ENCODE measurements at regions not wholly inside any gene's neighbourhood (a gene's known extent, or its start where the extent isn't known, plus 50 kb on each side); places are given as distances from the start of the nearest gene placed in this dataset.

GRCh38 chr6:28736121-28736520 is 187.7 kb downstream of the TRIM27 start:
- Mint-ChIP-seq H3K4me3 (ENCODE audit: unreplicated experiment) (no peak overlapping the region), H3K36me3 (ENCODE audit: low read depth, unreplicated experiment) (peaks cover 4% of the 10 kb centered on the region), H3K27ac (ENCODE audit: unreplicated experiment) (no peak overlapping the region), H3K9me3 (ENCODE audit: unreplicated experiment) (no peaks in the 10 kb centered on the region), H3K27me3 (ENCODE audit: unreplicated experiment) (peaks cover 14% of the 10 kb centered on the region), H3K4me1 (ENCODE audit: unreplicated experiment) (peaks cover 26% of the 10 kb centered on the region)
- no peak for DNase-seq (ENCODE audit: low spot score)
- TF ChIP-seq, protein P1, sequence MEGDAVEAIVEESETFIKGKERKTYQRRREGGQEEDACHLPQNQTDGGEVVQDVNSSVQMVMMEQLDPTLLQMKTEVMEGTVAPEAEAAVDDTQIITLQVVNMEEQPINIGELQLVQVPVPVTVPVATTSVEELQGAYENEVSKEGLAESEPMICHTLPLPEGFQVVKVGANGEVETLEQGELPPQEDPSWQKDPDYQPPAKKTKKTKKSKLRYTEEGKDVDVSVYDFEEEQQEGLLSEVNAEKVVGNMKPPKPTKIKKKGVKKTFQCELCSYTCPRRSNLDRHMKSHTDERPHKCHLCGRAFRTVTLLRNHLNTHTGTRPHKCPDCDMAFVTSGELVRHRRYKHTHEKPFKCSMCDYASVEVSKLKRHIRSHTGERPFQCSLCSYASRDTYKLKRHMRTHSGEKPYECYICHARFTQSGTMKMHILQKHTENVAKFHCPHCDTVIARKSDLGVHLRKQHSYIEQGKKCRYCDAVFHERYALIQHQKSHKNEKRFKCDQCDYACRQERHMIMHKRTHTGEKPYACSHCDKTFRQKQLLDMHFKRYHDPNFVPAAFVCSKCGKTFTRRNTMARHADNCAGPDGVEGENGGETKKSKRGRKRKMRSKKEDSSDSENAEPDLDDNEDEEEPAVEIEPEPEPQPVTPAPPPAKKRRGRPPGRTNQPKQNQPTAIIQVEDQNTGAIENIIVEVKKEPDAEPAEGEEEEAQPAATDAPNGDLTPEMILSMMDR (IDR thresholded peaks at IDR 0.05; ENCODE audit: unreplicated experiment): no peak

DNA sequence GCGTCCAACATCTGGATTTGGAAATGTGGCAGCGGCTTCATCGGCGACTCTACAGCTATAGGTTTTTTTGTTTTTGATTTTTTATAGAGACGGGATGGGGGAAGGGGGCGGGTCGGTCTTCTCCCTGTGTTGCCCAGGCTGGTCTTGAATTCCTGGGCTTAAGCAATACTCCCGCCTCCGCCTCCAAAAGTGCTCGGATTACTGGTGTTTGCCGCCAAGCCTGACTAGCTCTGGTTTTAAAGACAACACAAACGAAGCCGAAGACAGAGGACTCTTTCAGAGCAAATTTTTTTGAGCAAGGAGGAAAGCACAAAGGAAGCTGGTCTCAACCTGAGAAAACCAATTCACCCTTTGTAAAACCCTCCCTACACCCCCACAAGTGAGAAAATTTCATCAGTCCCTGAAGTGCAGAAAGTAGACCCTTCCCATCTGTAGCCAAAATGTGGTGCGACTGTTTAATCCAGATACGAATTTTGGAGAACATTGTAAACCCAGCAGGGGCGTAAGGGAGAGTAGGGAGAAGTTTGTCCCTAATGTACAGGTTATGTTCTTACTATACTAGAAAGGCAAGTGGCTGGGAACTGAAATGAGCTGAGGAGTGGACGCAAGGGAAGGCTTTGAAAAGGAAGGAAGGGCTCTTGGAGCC is 185.9 kb downstream of the TRIM27 start:
- no peak overlapping the region for H3K27ac Mint-ChIP-seq (ENCODE audit: unreplicated experiment)
- TF ChIP-seq, protein P1 (IDR thresholded peaks at IDR 0.05; ENCODE audit: unreplicated experiment): no peak
- peak overlapping the region; percentile 86 for H3K4me3 Mint-ChIP-seq (ENCODE audit: unreplicated experiment)
- peaks cover 4% of the 10 kb centered on the region for H3K36me3 Mint-ChIP-seq (ENCODE audit: low read depth, unreplicated experiment)
- peaks cover 13% of the 10 kb centered on the region for H3K27me3 Mint-ChIP-seq (ENCODE audit: unreplicated experiment)
- H3K4me1 Mint-ChIP-seq (ENCODE audit: unreplicated experiment): peaks cover 26% of the 10 kb centered on the region
- H3K9me3 Mint-ChIP-seq (ENCODE audit: unreplicated experiment): no peaks in the 10 kb centered on the region
- DNase-seq (ENCODE audit: low spot score): no peak

GRCh38 chr6:28738396-28738765 is 185.4 kb downstream of the TRIM27 start:
- Mint-ChIP-seq H3K4me3 (ENCODE audit: unreplicated experiment) (peak overlapping the region; percentile 86), H3K9me3 (ENCODE audit: unreplicated experiment) (no peaks in the 10 kb centered on the region)
- no peak for DNase-seq (ENCODE audit: low spot score)

DNA sequence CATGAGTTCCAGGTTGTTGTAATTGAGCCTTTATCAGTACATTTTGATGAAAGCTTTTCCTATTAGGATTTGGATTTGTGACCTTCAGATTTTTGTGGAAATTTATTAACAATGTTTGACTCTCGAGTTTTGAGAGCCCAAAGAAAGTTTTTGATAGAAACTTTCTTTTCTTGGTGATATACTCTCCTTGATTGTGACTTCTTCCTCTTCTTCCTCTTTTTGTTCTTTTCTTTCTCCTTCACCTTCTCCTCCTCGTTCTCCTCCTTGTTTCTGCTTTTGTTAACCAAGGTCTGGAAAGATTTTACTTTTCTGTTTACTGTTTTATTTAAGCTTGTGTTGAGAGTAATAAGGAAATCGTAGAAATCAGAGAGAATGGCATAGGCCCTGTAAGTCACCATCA is 182.4 kb downstream of the TRIM27 start:
- H3K36me3 Mint-ChIP-seq (ENCODE audit: low read depth, unreplicated experiment): peaks cover 4% of the 10 kb centered on the region
- peaks cover 14% of the 10 kb centered on the region for H3K27me3 Mint-ChIP-seq (ENCODE audit: unreplicated experiment)
- H3K9me3 Mint-ChIP-seq (ENCODE audit: unreplicated experiment): no peaks in the 10 kb centered on the region
- H3K4me1 Mint-ChIP-seq (ENCODE audit: unreplicated experiment): peaks cover 21% of the 10 kb centered on the region
- DNase-seq (ENCODE audit: low spot score): no peak
- no peak overlapping the region for H3K4me3 Mint-ChIP-seq (ENCODE audit: unreplicated experiment)
- H3K27ac Mint-ChIP-seq (ENCODE audit: unreplicated experiment): no peak overlapping the region
- TF ChIP-seq, protein P1 (IDR thresholded peaks at IDR 0.05; ENCODE audit: unreplicated experiment): no peak

More at GRCh38 chr6:28738396-28738765, 185.4 kb downstream of the TRIM27 start:
- Mint-ChIP-seq H3K27me3 (ENCODE audit: unreplicated experiment) (peaks cover 13% of the 10 kb centered on the region), H3K36me3 (ENCODE audit: low read depth, unreplicated experiment) (peaks cover 4% of the 10 kb centered on the region), H3K4me1 (ENCODE audit: unreplicated experiment) (peaks cover 29% of the 10 kb centered on the region), H3K27ac (ENCODE audit: unreplicated experiment) (no peak overlapping the region)
- TF ChIP-seq, protein P1 (IDR thresholded peaks at IDR 0.05; ENCODE audit: unreplicated experiment): no peak

- no peaks in the 10 kb centered on the region for H3K9me3 Mint-ChIP-seq (ENCODE audit: unreplicated experiment)
- peak overlapping the region; percentile 69 for H3K4me3 Mint-ChIP-seq (ENCODE audit: unreplicated experiment)
- H3K27ac Mint-ChIP-seq (ENCODE audit: unreplicated experiment): no peak overlapping the region
- H3K36me3 Mint-ChIP-seq (ENCODE audit: low read depth, unreplicated experiment): peaks cover 4% of the 10 kb centered on the region
- peaks cover 13% of the 10 kb centered on the region for H3K27me3 Mint-ChIP-seq (ENCODE audit: unreplicated experiment)
- no peak for DNase-seq (ENCODE audit: low spot score)
- peaks cover 25% of the 10 kb centered on the region for H3K4me1 Mint-ChIP-seq (ENCODE audit: unreplicated experiment)
- TF ChIP-seq, protein P1 (IDR thresholded peaks at IDR 0.05; ENCODE audit: unreplicated experiment): no peak
Observed at GRCh38 chr6:28742668-28743270, 181.0 kb downstream of the TRIM27 start.

All from endothelial cell (in vitro differentiated cells).